GM19468 (cell line): ENCODE measurements at regions not wholly inside any gene's neighbourhood (a gene's known extent, or its start where the extent isn't known, plus 50 kb on each side); places are given as distances from the start of the nearest gene placed in this dataset.
"Not testable (repeated sequence)": the region's sequence is repeated elsewhere in the genome, so short reads cannot be mapped to it uniquely, and the experiment has no call there.

Experiments used
- ATAC-seq: cut with Tn5 transposase; IDR thresholded peaks from one replicate; pipeline ENCODE4 v1.9.1; 2021; ENCODE audit warnings: mild to moderate bottlenecking, moderate library complexity, moderate number of reproducible peaks; ENCODE audit not compliant: unreplicated experiment; ENCODE audit errors: extremely low read depth

DNA sequence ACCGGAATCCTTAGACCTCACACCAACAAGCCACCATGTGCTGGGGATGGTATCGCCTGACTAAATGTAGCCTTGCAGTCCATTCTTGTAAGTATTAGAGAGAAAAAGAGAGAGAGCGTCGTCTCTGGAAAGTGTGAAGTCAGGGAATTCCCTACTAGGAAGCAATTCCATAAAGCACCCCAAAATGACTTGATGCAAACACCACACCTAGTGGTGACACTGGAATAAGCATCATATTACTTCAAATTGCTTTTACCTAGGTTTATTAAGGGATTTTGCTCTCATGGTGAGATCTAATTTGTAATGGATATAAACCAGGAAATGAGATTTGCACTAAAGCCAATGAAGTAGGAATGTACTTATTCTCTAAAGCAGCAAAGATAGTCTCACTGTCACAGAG lies 111.4 kb upstream of the METTL9 start:
- not testable (repeated sequence) for ATAC-seq

DNA sequence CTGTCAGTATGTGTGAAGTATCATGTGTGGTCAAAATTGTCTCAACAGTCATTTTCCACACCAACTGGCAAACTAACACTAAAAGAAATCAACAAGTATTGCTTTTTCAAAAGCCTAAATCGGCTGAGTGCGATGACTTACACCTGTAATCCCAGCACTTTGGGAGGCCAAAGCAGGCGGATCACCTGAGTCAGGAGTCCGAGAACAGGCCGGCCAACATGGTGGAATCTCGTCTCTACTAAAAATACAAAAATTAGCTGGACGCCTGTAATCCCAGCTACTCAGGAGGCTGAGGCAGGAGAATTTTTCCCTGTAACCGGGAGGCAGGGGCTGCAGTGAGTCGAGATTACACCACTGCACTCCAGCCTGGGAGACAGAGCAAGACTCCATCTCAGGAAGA lies 100.3 kb upstream of the METTL9 start:
- ATAC-seq, result not testable (repeated sequence)

DNA sequence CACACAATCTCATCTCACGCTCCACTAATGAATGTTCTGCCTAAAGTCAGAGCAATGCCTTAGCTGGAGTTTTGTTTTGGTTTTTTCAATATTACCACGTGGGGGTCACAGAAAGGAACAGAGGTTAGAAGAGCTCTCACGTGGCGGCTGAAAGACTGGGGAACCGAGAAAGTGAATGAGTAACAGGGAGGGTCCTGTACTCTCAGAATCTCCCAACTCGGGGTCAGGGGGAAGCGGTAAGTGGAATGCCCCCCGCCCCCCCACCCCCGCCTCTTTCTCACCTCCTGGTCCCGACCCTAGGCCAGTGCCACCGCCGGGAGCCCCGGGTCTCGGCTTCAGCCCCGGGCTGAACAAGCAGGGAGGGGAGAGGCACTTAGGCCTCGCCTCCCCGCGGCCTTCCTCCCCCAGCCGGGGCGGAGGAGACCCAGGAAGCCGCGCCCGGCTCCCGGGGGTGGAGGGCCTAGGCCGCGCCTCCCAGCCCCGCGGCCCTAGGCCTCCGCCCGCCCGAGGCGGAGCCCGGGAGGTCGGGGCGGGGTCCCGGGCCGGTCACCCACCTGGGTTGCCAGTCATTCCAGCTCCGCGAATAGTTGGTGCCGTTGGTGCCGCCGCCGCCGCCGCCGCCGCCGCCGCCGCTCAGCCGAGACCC lies 98.0 kb upstream of the METTL9 start:
- ATAC-seq, result not testable (repeated sequence)

DNA sequence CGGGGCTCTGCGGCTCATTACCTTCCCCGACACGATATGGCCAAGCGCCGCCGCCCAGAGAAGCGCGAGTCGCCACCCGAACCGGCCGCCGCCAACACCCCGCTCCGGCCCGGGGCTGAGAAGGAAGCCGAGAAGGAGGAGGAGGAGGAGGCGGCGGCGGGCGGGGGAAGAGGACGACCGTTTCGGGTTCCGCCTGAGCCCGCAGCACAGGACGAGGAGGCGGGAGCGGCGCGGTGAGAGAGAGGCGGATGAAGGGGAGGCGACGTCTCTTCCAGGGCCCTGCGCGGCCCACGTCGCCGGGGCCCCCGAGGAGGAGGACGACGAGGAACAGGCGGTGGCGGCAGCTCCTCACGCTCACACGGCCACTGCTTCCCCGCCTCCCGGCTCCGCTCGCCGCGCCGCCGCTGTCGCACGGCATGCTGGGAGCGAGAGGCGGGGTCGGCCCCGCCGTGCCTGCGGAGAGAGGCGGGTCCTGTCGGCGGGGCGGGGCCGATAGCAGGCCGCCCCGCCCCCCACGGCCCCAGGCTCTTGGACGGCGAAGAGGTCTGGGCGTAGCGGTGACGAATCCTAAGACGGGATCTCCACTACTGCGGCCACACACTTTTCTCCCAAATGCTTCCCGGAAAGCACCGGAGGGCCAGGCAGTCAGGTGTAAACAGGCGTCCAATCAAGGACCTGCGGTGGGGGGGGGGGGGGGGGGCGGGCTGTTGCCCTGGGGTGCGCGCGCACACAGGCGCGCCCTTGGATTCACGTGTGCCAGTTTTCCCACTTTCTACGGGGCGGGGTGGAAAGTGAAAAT lies 97.3 kb upstream of the METTL9 start:
- peak; percentile 43 for ATAC-seq

DNA sequence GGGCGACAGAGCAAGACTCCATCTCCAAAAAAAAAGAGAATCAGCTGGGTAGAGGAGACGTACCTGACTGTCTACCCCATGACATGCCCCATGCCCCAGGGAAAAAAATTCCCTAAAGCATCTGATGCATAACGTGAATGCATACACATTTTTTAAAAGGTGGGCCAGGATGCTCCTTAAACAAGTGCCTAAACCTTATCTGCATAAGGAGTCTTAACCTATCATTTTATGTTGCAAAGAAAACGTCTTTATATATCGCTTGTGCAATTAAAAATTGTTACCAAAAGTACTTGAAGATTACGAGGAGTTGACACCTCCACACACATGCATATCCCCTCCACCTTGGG lies 95.8 kb upstream of the METTL9 start:
- ATAC-seq, result not testable (repeated sequence)

DNA sequence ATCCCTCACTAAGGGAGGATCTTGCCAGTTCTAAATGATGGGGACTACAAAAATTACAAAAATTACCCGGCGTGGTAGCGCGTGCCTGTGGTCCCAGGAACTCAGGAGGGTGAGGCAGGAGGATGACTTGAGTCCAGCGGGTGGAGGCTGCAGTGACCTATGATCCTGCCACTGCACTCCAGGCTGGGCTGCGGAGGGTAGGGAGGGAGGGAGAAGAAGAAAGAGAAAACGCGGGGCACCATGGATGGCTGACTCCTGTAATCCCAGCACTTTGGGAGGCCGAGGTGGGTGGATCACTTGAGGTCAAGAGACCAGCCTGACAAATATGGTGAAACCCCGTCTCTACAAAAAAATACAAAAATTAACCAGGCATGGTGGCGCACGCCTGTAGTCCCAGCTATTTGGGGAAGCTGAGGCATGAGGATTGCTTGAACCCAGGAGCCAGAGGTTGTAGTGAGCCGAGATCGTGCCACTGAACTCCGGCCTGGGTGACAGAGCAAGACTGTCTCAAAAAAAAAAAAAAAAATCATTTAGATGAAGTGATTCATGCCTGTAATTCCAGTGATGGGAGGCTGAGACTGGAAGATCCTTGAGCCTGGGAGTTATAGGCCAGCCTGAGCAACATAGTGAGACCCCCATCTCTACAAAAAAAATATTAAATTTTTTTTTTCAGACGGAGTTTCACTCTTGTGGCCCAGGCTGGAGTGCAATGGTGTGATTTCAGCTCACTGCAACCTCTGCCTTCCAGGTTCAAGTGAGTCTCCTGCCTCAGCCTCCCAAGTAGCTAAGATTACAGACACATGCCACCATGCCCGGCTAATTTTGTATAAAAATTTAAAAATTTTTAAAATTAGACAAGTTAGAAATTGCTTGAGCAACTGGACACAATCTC lies 95.2 kb upstream of the METTL9 start:
- ATAC-seq, result not testable (repeated sequence)

DNA sequence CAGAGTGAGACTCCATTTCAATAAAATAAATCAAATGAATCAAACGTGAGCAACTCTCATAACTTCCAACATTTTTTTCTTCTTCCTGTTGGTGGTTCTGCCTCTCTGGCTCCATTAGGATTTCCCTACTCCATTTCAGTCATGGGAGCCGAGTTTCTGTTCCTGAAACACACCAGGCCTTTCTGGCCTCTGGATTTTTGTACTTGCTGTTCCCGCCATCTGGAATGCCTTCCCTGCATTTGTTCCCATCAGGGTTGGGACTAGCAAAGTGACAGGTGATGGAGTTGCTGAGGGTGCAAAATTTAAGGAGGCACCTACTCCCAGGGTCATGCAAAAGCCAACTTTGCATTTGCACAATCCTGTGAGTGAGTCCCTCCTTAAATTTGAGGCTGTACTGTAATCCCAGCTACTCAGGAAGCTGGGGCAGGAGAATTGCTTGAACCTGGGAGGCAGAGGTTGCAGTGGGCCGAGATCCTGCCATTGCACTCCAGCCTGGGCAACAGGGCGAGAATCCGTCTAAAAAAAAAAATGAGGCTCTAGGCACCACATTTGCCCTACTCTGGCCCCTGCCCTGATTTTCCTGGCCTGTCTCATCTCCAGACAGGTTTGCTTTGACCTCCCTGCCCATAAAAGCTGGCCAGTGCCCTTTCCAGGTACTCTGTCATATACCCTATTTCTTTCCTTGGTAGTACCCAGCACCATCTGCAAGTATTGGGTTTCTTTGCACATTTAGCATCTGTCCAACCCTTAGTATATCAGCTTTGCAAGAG lies 93.4 kb upstream of the METTL9 start:
- not testable (repeated sequence) for ATAC-seq

DNA sequence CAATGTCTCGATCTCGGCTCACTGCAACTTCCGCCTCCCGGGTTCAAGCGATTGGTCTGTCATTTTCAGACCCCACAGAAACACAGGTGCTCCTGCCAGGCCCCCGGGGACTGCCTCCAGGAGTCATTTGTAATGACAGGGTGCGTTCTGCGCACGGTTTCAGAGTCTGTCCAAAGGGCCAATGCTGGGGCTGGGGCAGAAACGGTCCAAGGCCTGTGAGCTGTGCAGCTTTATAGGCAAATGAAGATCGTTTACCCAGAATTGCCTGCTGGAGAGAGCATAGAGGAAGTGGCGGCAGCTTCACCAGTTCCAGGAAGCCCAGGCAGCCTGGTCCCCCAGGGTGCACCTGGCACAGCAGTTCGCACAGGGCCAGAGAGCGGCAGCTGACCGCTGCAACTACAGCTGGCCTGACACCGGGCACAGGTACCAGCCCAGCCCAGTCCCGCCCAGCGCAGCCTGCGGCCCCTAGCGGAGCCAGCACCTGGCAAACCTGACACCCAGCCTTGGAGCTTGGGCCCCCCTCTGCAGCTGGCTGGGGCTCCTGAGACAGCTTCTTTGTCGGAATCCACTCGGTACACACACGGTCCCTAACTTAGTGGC lies 92.4 kb upstream of the METTL9 start:
- ATAC-seq, result peak; percentile 61

DNA sequence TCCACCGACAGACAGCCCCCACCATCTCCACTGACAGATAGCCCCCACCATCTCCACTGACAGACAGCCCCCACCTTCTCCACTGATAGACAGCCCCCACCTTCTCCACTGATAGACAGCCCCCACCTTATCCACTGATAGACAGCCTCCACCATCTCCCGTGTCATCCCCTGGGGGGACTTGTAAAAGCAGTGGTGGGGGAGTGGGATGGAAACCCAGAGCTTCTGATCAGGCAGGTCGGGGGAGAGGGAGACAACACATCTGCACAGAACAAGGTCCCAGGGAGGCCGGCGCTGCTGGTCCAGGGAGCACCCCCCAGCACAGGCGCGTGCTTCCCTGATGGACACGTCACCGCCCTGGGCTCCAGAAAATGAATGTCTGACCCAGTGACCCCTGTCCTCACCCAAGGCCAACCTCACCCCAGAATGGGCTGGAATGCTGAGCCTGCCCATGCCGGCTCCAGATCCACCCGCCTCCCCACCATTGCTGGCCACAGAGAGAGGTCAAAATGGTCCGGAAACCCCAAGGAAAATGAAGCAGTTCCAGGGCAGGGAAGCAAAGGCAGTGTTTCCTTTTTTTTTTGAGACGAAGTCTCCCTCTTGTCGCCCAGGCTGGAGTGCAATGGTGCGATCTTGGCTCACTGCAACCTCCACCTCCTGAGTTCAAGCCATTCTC lies 91.6 kb upstream of the METTL9 start:
- ATAC-seq, result not testable (repeated sequence)

DNA sequence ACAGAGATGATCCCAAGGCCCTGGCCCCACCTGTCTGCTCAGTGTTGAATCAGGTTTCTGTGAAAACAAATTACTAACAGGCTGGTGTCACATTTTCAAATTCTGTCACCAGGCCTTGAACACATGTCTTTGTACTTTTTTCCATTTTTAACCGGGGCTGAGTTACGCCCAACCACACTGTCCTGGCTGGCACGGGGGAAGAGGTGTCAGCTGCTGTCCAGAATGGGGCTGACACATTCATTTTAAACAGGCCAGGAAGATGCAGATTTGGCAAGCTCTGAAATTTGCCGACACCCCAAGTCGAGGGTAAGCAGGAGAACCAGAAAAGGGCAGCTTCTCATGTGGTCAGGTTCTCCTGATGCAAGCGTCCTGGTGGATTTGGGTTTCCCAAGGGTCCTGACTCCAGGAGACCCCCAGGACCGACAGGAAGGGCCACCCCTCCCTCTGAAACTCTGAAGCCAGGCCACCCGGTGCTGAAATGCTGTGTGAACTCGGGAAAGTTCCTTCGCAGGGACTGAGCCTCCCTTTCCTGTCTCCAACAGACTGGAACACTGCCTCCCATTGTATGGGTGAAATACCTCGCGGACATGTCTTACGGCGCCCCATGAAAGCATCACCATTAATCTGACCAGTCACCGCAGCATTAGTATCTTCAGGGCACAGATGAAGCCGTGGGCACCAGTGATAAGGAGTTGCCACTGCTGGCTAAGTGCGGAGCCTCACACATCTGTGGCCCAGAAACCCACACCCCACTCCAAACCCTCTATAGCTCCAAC lies 90.5 kb upstream of the METTL9 start:
- ATAC-seq, result not testable (repeated sequence)

DNA sequence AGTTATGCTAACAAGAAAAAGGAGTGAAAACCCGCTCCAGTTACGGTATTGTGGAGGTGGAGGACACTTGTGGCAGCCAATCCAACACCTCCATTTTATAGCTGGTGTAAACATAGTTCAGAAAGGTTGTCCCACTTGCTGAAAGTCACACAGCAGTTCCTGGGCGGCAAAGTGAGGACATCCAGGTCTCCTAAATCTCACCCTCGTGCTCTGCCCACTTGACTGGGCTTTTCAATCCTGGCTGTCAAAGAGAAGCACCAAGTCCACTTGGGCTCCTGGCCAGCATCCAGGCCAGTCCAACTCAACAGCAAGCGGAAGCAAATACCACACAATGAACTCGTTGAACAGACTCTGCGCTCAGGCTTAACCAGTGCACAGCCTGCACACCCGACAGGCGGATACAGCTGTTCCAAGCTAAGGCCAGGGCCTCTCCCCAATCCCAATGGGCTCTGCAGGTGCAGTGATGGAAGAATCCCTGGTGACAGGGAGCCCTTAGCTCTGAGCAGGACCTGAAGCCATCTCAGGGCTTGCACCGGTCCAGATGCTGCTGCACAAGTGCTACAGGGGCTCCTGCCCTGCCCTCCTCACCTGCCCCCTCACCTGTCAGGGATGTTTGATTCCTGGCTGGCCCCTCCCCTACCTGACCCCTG lies 89.8 kb upstream of the METTL9 start:
- ATAC-seq, result not testable (repeated sequence)

DNA sequence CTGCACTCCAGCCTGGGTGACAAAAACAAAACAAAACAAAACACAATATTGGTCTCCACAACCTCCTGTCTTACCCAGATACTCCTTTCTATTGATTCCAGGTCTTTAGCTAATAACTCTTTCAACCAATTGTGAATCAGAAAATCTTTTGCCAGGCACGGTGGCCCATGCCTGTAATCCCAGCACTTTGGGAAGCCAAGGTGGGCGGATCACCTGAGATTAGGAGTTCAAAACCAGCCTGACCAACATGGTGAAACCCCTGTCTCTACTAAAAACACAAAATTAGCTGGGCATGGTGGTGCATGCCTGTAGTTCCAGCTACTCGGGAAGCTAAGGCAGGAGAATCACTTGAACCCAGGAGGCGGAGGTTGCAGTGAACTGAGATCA lies 88.5 kb upstream of the METTL9 start:
- ATAC-seq, result not testable (repeated sequence)

DNA sequence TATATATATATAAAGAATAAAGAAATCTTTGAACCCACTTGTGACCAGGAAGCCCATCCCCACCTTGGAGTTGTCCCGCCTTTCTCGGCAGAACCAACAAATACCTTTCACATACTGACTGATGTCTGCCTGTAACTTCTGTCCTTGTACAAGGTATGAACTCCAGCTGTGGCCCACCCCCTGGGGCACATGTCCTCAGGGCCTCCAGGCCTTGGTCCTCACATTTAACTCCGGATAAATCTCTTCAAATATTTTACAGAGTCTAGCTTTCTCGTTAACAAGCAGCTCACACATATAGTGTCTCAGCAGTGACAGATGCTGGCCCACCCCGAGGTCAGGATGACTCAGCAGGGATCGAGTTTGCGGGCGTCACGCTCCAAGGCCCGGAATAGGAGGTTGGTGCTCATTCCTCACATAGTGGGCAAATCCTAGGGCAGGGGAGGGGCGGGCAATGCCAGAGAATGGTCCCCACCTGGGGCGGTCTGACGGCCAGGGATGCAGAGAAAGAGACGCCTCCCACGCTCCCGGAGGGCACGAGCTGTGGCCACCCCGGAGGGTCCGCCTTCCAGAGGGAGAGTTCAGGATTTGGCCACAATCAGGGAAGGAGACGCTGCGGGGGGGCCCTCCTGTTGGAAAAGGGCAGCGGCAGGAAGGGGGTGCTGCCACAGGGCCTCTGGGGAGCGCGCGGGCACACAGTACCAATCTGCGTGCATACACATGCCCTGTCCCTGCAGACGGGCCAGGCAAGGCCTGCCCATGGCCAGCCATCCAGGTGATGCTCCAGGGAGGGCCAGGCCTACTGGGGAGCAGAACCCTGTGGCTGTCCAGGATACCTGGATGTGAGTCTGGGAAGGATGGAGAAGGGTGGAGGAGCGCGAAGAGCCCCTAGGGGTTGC lies 87.8 kb upstream of the METTL9 start:
- not testable (repeated sequence) for ATAC-seq

DNA sequence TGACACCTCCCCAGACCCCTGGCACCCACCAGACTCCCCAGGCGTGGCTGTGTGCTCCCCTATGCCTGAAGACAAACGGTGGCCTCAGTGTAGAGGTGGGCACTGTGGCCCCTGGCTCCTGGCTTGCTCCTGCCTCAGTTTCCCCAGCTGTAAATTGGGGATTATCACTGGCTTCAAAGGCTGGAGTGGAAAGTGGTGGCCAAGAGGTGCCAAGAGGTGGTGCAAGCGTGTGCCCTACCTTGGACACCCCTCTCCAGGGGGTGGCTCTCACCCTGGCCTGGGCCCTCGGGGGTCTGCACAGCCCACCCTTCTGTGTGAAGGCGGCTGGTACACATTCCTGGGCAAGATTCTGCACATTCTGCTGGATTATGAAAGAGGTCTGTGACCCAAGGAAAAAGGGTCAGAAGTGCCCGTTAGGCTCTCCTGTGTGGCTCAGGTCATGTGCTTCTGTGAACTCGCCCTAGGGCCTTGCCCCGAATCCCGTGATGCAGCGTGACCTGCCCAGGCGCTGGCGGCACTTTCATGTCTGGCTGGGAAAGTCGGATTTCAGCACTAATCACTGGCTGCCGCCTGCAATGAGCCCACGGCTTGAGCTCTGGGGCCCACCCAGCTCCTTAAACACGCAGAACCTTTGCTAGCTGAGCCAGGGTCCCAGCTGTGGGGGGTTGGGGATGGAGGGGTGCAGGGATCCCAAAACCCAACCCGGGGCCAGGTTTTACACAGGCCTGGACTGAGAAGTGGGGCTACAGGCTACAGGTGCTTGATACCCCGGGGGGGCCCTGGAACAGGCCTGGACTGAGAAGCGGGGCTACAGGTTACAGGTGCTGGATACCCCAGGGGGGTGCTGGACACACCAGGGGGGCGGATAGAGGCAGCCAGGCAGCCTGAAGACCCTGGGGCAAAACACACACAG lies 86.8 kb upstream of the METTL9 start:
- ATAC-seq, result not testable (repeated sequence)

DNA sequence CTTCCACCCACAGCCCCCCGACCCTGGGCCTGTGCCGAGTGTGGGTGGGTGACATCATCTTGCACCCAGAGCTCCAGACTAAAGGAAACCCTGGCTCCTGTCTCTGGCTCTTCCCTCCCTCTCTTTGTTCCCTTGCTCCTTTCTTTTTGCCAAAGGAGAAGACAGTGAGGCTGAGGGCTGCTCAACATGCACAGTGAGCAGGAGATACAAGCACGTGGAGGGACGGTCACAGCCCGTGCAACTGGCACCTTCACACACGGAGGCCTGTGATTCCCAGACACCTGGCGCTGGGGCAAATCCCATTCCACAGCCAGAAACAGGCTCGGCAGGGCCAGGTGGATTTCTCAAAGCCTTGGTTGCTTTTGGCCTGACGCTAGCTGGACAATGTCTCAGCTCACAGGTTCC lies 86.0 kb upstream of the METTL9 start:
- not testable (repeated sequence) for ATAC-seq
